Urinary bladder (tissue), 3 donors: ENCODE measurements at regions not wholly inside any gene's neighbourhood (a gene's known extent, or its start where the extent isn't known, plus 50 kb on each side); places are given as distances from the start of the nearest gene placed in this dataset.

ENCODE experiments used
- DNase-seq: peaks from one replicate; pipeline ENCODE4 v3.0.0-alpha.2; 2015; ENCODE audit errors: extremely low spot score
- H3K27ac ChIP-seq: one replicate; pipeline ENCODE4 v1.5.1; 2013; ENCODE audit warnings: low read depth, mild to moderate bottlenecking, moderate library complexity
- H3K36me3 ChIP-seq: one replicate; pipeline ENCODE4 v1.6.1; 2013; ENCODE audit warnings: mild to moderate bottlenecking, moderate library complexity; ENCODE audit not compliant: insufficient read depth
- H3K4me1 ChIP-seq: one replicate; pipeline ENCODE4 v1.6.1; 2013; ENCODE audit warnings: mild to moderate bottlenecking, moderate library complexity; ENCODE audit not compliant: insufficient read depth
- H3K4me3 ChIP-seq: one replicate; pipeline ENCODE4 v1.5.1; 2013; ENCODE audit warnings: low read depth, low read length
- WGBS: extraction: QIAGEN DNeasy Blood & Tissue Kit; methylation state at CpG from one replicate; pipeline ENCODE4 v1.1.7; 2013; 5-methylcytosine and 5-hydroxymethylcytosine counted together
- donor health status: healthy with polysubstance abuse.
- donor health status: healthy.

- Histone ChIP-seq H3K4me1 (no peaks in the 10 kb centered on the region), H3K27ac (no peak overlapping the region), H3K36me3 (no peaks in the 10 kb centered on the region), H3K4me3 (no peak overlapping the region)
- 89% methylated on average over 3 of the region's 3 CpGs for WGBS
- DNase-seq, result no peak
Measured at GRCh38 chr6:22736740-22737139, 167.4 kb downstream of the HDGFL1 start.

GRCh38 chr6:22737331-22737730, 168.0 kb downstream of the HDGFL1 start:
- no peaks in the 10 kb centered on the region for H3K4me1 ChIP-seq
- DNase-seq, result no peak
- H3K36me3 ChIP-seq, result no peaks in the 10 kb centered on the region
- 41% methylated on average over 5 of the region's 5 CpGs for whole genome bisulfite sequencing
- H3K4me3 ChIP-seq, result no peak overlapping the region
- H3K27ac ChIP-seq, result no peak overlapping the region

- WGBS, result 93% methylated on average over 6 of the region's 6 CpGs
- DNase-seq, result no peak
- Histone ChIP-seq H3K27ac (no peak overlapping the region), H3K4me3 (no peak overlapping the region), H3K36me3 (no peaks in the 10 kb centered on the region), H3K4me1 (no peaks in the 10 kb centered on the region)
Measured at GRCh38 chr6:22738194-22738593, 168.8 kb downstream of the HDGFL1 start.

- 99% methylated on average over 1 of the region's 1 CpG for WGBS
- Histone ChIP-seq H3K27ac (no peak overlapping the region), H3K4me1 (no peaks in the 10 kb centered on the region), H3K36me3 (no peaks in the 10 kb centered on the region), H3K4me3 (no peak overlapping the region)
- no peak for DNase-seq
Measured at GRCh38 chr6:22747571-22747970, 178.2 kb downstream of the HDGFL1 start.

GRCh38 chr6:22748681-22749080, 179.3 kb downstream of the HDGFL1 start:
- 81% methylated on average over 4 of the region's 4 CpGs for whole genome bisulfite sequencing
- Histone ChIP-seq H3K27ac (no peak overlapping the region), H3K36me3 (no peaks in the 10 kb centered on the region), H3K4me1 (no peaks in the 10 kb centered on the region), H3K4me3 (no peak overlapping the region)
- no peak for DNase-seq

GRCh38 chr6:22749696-22750095, 180.3 kb downstream of the HDGFL1 start:
- Histone ChIP-seq H3K36me3 (no peaks in the 10 kb centered on the region), H3K4me3 (no peak overlapping the region), H3K27ac (no peak overlapping the region), H3K4me1 (no peaks in the 10 kb centered on the region)
- 93% methylated on average over 3 of the region's 3 CpGs for WGBS
- DNase-seq, result no peak

GRCh38 chr6:22751223-22751622, 181.9 kb downstream of the HDGFL1 start:
- Histone ChIP-seq H3K36me3 (no peaks in the 10 kb centered on the region), H3K27ac (no peak overlapping the region), H3K4me1 (no peaks in the 10 kb centered on the region), H3K4me3 (no peak overlapping the region)
- 95% methylated on average over 2 of the region's 2 CpGs for WGBS
- DNase-seq, result no peak

- Histone ChIP-seq H3K4me1 (no peaks in the 10 kb centered on the region), H3K4me3 (no peak overlapping the region), H3K36me3 (no peaks in the 10 kb centered on the region), H3K27ac (no peak overlapping the region)
- DNase-seq, result no peak
- WGBS, result 87% methylated on average over 2 of the region's 2 CpGs
Measured at GRCh38 chr6:22752522-22752921, 183.2 kb downstream of the HDGFL1 start.

GRCh38 chr6:22754061-22754460, 184.7 kb downstream of the HDGFL1 start:
- Histone ChIP-seq H3K36me3 (no peaks in the 10 kb centered on the region), H3K27ac (no peak overlapping the region), H3K4me1 (no peaks in the 10 kb centered on the region), H3K4me3 (no peak overlapping the region)
- 46% methylated on average over 2 of the region's 2 CpGs for WGBS
- DNase-seq, result no peak

- no peak for DNase-seq
- Histone ChIP-seq H3K4me3 (no peak overlapping the region), H3K36me3 (no peaks in the 10 kb centered on the region), H3K27ac (no peak overlapping the region), H3K4me1 (no peaks in the 10 kb centered on the region)
- WGBS, result 77% methylated on average over 4 of the region's 4 CpGs
Measured at GRCh38 chr6:22755605-22756004, 186.2 kb downstream of the HDGFL1 start.

- DNase-seq, result no peak
- Histone ChIP-seq H3K4me1 (no peaks in the 10 kb centered on the region), H3K27ac (no peak overlapping the region), H3K36me3 (no peaks in the 10 kb centered on the region), H3K4me3 (no peak overlapping the region)
- 87% methylated on average over 3 of the region's 3 CpGs for WGBS
Measured at GRCh38 chr6:22756365-22756764, 187.0 kb downstream of the HDGFL1 start.

- DNase-seq, result no peak
- Histone ChIP-seq H3K4me1 (no peaks in the 10 kb centered on the region), H3K27ac (no peak overlapping the region), H3K4me3 (no peak overlapping the region), H3K36me3 (no peaks in the 10 kb centered on the region)
Measured at GRCh38 chr6:22764496-22764895, 195.1 kb downstream of the HDGFL1 start.

- 94% methylated on average over 4 of the region's 4 CpGs for WGBS
- Histone ChIP-seq H3K4me1 (no peaks in the 10 kb centered on the region), H3K27ac (no peak overlapping the region), H3K4me3 (no peak overlapping the region), H3K36me3 (no peaks in the 10 kb centered on the region)
- no peak for DNase-seq
Measured at GRCh38 chr6:22765015-22765414, 195.6 kb downstream of the HDGFL1 start.

- H3K4me1 ChIP-seq, result no peaks in the 10 kb centered on the region
- WGBS, result 96% methylated on average over 4 of the region's 4 CpGs
- H3K36me3 ChIP-seq, result no peaks in the 10 kb centered on the region
- no peak overlapping the region for H3K4me3 ChIP-seq
- no peak overlapping the region for H3K27ac ChIP-seq
- no peak for DNase-seq
Measured at GRCh38 chr6:22766979-22767378, 197.6 kb downstream of the HDGFL1 start.

- Histone ChIP-seq H3K4me3 (no peak overlapping the region), H3K36me3 (no peaks in the 10 kb centered on the region), H3K4me1 (no peaks in the 10 kb centered on the region), H3K27ac (no peak overlapping the region)
- 99% methylated on average over 1 of the region's 1 CpG for WGBS
- DNase-seq, result no peak
Measured at GRCh38 chr6:22770054-22770453, 200.7 kb downstream of the HDGFL1 start.
